GM19467 (cell line): ENCODE measurements at regions not wholly inside any gene's neighbourhood (a gene's known extent, or its start where the extent isn't known, plus 50 kb on each side); places are given as distances from the start of the nearest gene placed in this dataset.

Experiments used
- ATAC-seq: cut with Tn5 transposase; IDR thresholded peaks from one replicate; pipeline ENCODE4 v1.9.1; 2021; ENCODE audit warnings: mild to moderate bottlenecking, moderate library complexity; ENCODE audit not compliant: unreplicated experiment

- ATAC-seq: no peak
Observed at GRCh38 chr18:73479477-73479876, 611.7 kb upstream of the NETO1 start.

- no peak for ATAC-seq
Observed at GRCh38 chr18:73478191-73478590, 610.4 kb upstream of the NETO1 start.

GRCh38 chr18:73476031-73476430 lies 608.2 kb upstream of the NETO1 start:
- ATAC-seq: no peak

GRCh38 chr18:73462092-73462491 lies 594.3 kb upstream of the NETO1 start:
- ATAC-seq: no peak

GRCh38 chr18:73461780-73462059 lies 593.9 kb upstream of the NETO1 start:
- ATAC-seq: no peak

- no peak for ATAC-seq
Observed at GRCh38 chr18:73461038-73461779, 593.4 kb upstream of the NETO1 start.

GRCh38 chr18:73458186-73458964 lies 590.6 kb upstream of the NETO1 start:
- ATAC-seq: no peak

- no peak for ATAC-seq
Observed at GRCh38 chr18:73456643-73457042, 588.9 kb upstream of the NETO1 start.

GRCh38 chr18:73452866-73453265 lies 585.1 kb upstream of the NETO1 start:
- no peak for ATAC-seq

- no peak for ATAC-seq
Observed at GRCh38 chr18:73446502-73446901, 578.7 kb upstream of the NETO1 start.

- no peak for ATAC-seq
Observed at GRCh38 chr18:73431620-73432019, 563.8 kb upstream of the NETO1 start.

- ATAC-seq: no peak
Observed at GRCh38 chr18:73421010-73421409, 553.2 kb upstream of the NETO1 start.

- ATAC-seq: no peak
Observed at GRCh38 chr18:73419531-73419930, 551.7 kb upstream of the NETO1 start.

- ATAC-seq: no peak
Observed at GRCh38 chr18:73414598-73414997, 546.8 kb upstream of the NETO1 start.

GRCh38 chr18:73414069-73414468 lies 546.3 kb upstream of the NETO1 start:
- ATAC-seq: no peak

- no peak for ATAC-seq
Observed at GRCh38 chr18:73409242-73409641, 541.5 kb upstream of the NETO1 start.

- ATAC-seq: no peak
Observed at GRCh38 chr18:73408469-73408868, 540.7 kb upstream of the NETO1 start.

GRCh38 chr18:73407506-73407905 lies 539.7 kb upstream of the NETO1 start:
- ATAC-seq: no peak

GRCh38 chr18:73384246-73384645 lies 516.5 kb upstream of the NETO1 start:
- ATAC-seq: no peak

- no peak for ATAC-seq
Observed at GRCh38 chr18:73381699-73382036, 513.9 kb upstream of the NETO1 start.

- ATAC-seq: no peak
Observed at GRCh38 chr18:73381016-73381698, 513.4 kb upstream of the NETO1 start.

GRCh38 chr18:73366713-73367112 lies 498.9 kb upstream of the NETO1 start:
- no peak for ATAC-seq
